ENCODE measurements at regions not wholly inside any gene's neighbourhood (a gene's known extent, or its start where the extent isn't known, plus 50 kb on each side); places are given as distances from the start of the nearest gene placed in this dataset.

DNA sequence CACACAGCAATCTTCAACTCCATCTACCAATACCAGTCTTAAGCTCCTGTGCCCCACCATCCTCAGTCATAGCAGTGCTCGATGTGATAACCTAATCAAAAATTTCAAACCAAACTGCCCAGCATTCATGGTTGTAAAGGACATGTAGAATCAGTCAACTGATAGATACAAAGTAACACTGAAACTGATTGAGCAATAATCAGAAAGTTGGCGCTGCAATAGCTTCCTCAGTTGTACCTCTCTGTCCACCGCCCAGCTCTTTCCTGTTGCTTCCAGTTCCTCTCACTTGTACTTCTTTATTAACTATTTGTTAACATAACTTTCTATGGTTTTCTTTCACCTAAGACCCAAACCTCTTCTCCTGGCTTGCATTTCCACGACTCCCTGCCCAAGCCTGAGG is 745.7 kb downstream of the PDCD6IP start:
- Histone ChIP-seq H3K27ac (ENCODE audit: insufficient read depth in 1 of 2, low read depth in 1 of 2, low read length in 2 of 2, poor library complexity in 1 of 2, severe bottlenecking in 2 of 2) (no peak overlapping the region), H3K9me3 (ENCODE audit: control extremely low read depth in 1 of 5, control insufficient read depth in 4 of 5, insufficient read depth in 2 of 5, low read depth in 1 of 5, low read length in 4 of 5) (no peaks in the 10 kb centered on the region), H3K4me3 (ENCODE audit: control insufficient read depth in 1 of 7, extremely low read depth in 1 of 7, insufficient read depth in 4 of 7, low read depth in 2 of 7, low read length in 6 of 7) (no peak overlapping the region), H3K27me3 (replicated peaks in 2 of 5; ENCODE audit: control insufficient read depth in 4 of 5, insufficient read depth in 5 of 5, low read length in 4 of 5) (no peaks in the 10 kb centered on the region), H3K4me1 (ENCODE audit: control extremely low read depth in 1 of 4, control insufficient read depth in 4 of 4, insufficient read depth in 4 of 4, low read length in 3 of 4) (no peaks in the 10 kb centered on the region), H3K36me3 (ENCODE audit: control insufficient read depth in 4 of 4, insufficient read depth in 4 of 4, low read length in 3 of 4) (no peaks in the 10 kb centered on the region)
- WGBS (ENCODE audit: insufficient coverage): 96% methylated on average over 3 of the region's 4 CpGs
- no peak for DNase-seq
- ChIA-PET POLR2A (no interaction called here), CTCF (no interaction called here)

DNA sequence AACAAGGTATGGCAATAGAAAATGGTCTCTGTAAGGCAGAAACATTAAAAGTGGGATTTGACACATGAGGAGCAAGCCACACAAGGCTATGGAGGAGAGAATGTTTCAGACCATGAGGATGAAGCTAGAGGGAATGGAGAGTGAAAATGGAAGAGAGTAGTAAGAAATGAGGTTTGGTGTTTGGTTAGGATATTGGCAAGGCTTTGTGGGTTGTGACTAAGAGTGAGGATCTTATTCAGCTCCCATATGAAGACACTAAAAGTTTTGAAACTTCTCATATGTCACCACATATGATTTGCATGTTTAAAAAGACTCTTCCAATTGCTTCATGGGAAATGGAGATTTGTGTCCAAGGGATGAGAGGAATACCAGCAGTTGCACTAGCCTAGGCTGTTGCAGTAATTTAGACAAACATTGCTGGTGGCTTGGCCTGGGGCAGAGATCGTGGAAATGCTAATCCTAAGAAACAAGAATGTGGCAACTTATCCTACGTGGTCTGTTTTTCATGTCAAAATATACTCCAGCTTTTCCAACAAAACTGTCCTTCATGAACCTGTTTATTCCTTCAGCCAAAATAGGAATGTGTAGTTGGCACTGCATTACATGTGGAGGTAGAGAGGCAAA is 749.0 kb downstream of the PDCD6IP start:
- no peak for DNase-seq
- no peaks in the 10 kb centered on the region for H3K27me3 ChIP-seq (replicated peaks in 2 of 5; ENCODE audit: control insufficient read depth in 4 of 5, insufficient read depth in 5 of 5, low read length in 4 of 5)
- no peak overlapping the region for H3K27ac ChIP-seq (ENCODE audit: insufficient read depth in 1 of 2, low read depth in 1 of 2, low read length in 2 of 2, poor library complexity in 1 of 2, severe bottlenecking in 2 of 2)
- 100% methylated on average over 2 of the region's 2 CpGs for WGBS (ENCODE audit: insufficient coverage)
- POLR2A ChIA-PET: no interaction called here
- H3K4me1 ChIP-seq (ENCODE audit: control extremely low read depth in 1 of 4, control insufficient read depth in 4 of 4, insufficient read depth in 4 of 4, low read length in 3 of 4): no peaks in the 10 kb centered on the region
- no peak overlapping the region for H3K4me3 ChIP-seq (ENCODE audit: control insufficient read depth in 1 of 7, extremely low read depth in 1 of 7, insufficient read depth in 4 of 7, low read depth in 2 of 7, low read length in 6 of 7)
- no peaks in the 10 kb centered on the region for H3K36me3 ChIP-seq (ENCODE audit: control insufficient read depth in 4 of 4, insufficient read depth in 4 of 4, low read length in 3 of 4)
- H3K9me3 ChIP-seq (ENCODE audit: control extremely low read depth in 1 of 5, control insufficient read depth in 4 of 5, insufficient read depth in 2 of 5, low read depth in 1 of 5, low read length in 4 of 5): no peaks in the 10 kb centered on the region
- CTCF ChIA-PET: no interaction called here

DNA sequence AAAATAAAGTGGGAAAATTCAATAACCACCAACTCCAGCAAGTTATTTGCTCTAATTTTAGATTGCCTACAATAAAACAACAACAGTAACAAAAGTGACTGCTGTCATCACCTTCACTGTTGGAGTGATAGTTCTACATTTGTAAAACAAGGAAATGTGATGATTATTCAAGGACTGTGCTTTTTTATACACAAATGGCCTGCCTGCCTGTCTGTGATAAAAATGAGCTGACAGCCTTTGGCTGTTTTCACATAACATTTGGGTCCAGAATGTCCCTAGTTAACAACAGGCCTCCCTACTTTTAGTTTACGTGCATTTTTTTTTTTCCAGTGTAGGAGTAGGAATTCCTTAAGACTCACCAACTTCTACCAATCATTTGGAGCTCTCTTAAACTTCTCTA is 768.8 kb downstream of the PDCD6IP start:
- ChIA-PET CTCF (no interaction called here), POLR2A (no interaction called here)
- H3K27me3 ChIP-seq (replicated peaks in 2 of 5; ENCODE audit: control insufficient read depth in 4 of 5, insufficient read depth in 5 of 5, low read length in 4 of 5): no peaks in the 10 kb centered on the region
- WGBS (ENCODE audit: insufficient coverage): no CpG with 5 or more reads among the region's 1 CpG
- peaks cover 0 to 11% (median 0%) of the 10 kb centered on the region in 5 experiments for H3K9me3 ChIP-seq (ENCODE audit: control extremely low read depth in 1 of 5, control insufficient read depth in 4 of 5, insufficient read depth in 2 of 5, low read depth in 1 of 5, low read length in 4 of 5)
- H3K36me3 ChIP-seq (ENCODE audit: control insufficient read depth in 4 of 4, insufficient read depth in 4 of 4, low read length in 3 of 4): no peaks in the 10 kb centered on the region
- no peak for DNase-seq
- H3K4me1 ChIP-seq (ENCODE audit: control extremely low read depth in 1 of 4, control insufficient read depth in 4 of 4, insufficient read depth in 4 of 4, low read length in 3 of 4): no peaks in the 10 kb centered on the region
- H3K27ac ChIP-seq (ENCODE audit: insufficient read depth in 1 of 2, low read depth in 1 of 2, low read length in 2 of 2, poor library complexity in 1 of 2, severe bottlenecking in 2 of 2): no peak overlapping the region
- no peak overlapping the region for H3K4me3 ChIP-seq (ENCODE audit: control insufficient read depth in 1 of 7, extremely low read depth in 1 of 7, insufficient read depth in 4 of 7, low read depth in 2 of 7, low read length in 6 of 7)

DNA sequence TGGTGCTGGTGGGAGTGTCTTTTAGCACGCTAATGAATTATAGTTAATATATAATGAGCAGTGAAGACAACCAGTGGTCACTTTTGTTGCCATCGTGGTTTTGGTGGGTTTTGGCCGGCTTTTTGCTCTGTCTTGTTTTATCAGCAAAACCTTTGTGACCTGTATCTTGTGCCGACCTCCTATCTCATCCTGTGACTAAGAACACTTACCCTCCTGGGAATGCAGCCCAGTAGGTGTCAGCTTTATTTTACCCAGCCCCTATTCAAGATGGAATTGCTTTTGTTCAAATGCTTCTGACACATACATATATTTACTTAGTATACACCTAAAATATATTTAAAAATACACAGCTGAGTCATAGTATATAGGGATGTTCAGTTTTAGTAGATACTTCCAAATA is 770.3 kb downstream of the PDCD6IP start:
- H3K36me3 ChIP-seq (ENCODE audit: control insufficient read depth in 4 of 4, insufficient read depth in 4 of 4, low read length in 3 of 4): no peaks in the 10 kb centered on the region
- 93% methylated on average over 3 of the region's 4 CpGs for WGBS (ENCODE audit: insufficient coverage)
- no peak for DNase-seq
- H3K4me3 ChIP-seq (ENCODE audit: control insufficient read depth in 1 of 7, extremely low read depth in 1 of 7, insufficient read depth in 4 of 7, low read depth in 2 of 7, low read length in 6 of 7): no peak overlapping the region
- no peak overlapping the region for H3K27ac ChIP-seq (ENCODE audit: insufficient read depth in 1 of 2, low read depth in 1 of 2, low read length in 2 of 2, poor library complexity in 1 of 2, severe bottlenecking in 2 of 2)
- CTCF ChIA-PET: no interaction called here
- H3K4me1 ChIP-seq (ENCODE audit: control extremely low read depth in 1 of 4, control insufficient read depth in 4 of 4, insufficient read depth in 4 of 4, low read length in 3 of 4): no peaks in the 10 kb centered on the region
- H3K9me3 ChIP-seq (ENCODE audit: control extremely low read depth in 1 of 5, control insufficient read depth in 4 of 5, insufficient read depth in 2 of 5, low read depth in 1 of 5, low read length in 4 of 5): peaks cover 0 to 6% (median 0%) of the 10 kb centered on the region in 5 experiments
- POLR2A ChIA-PET: no interaction called here
- no peaks in the 10 kb centered on the region for H3K27me3 ChIP-seq (replicated peaks in 2 of 5; ENCODE audit: control insufficient read depth in 4 of 5, insufficient read depth in 5 of 5, low read length in 4 of 5)

DNA sequence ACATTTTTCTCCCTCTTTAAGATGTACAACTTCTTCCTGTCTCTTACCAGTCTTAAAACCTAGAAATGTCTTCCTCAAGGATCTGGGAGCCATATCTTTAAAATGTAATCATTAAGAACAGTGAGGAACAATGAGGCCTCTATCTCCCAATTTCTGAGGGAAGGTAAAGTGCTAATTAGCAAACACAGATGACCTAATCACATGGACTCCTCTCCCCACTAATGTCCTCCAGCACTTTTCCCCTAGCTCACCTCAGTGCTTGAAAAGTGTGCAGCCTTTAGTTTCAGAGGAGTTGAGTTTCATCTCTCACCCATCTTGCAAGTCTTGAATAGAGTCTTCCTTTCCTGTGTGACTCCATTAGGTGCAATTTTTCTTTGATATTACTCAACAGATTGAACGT is 771.0 kb downstream of the PDCD6IP start:
- H3K27me3 ChIP-seq (replicated peaks in 2 of 5; ENCODE audit: control insufficient read depth in 4 of 5, insufficient read depth in 5 of 5, low read length in 4 of 5): no peaks in the 10 kb centered on the region
- no peaks in the 10 kb centered on the region for H3K4me1 ChIP-seq (ENCODE audit: control extremely low read depth in 1 of 4, control insufficient read depth in 4 of 4, insufficient read depth in 4 of 4, low read length in 3 of 4)
- H3K36me3 ChIP-seq (ENCODE audit: control insufficient read depth in 4 of 4, insufficient read depth in 4 of 4, low read length in 3 of 4): no peaks in the 10 kb centered on the region
- peaks cover 0 to 6% (median 0%) of the 10 kb centered on the region in 5 experiments for H3K9me3 ChIP-seq (ENCODE audit: control extremely low read depth in 1 of 5, control insufficient read depth in 4 of 5, insufficient read depth in 2 of 5, low read depth in 1 of 5, low read length in 4 of 5)
- ChIA-PET POLR2A (no interaction called here), CTCF (no interaction called here)
- H3K4me3 ChIP-seq (ENCODE audit: control insufficient read depth in 1 of 7, extremely low read depth in 1 of 7, insufficient read depth in 4 of 7, low read depth in 2 of 7, low read length in 6 of 7): no peak overlapping the region
- no CpG with 5 or more reads among the region's 1 CpG for WGBS (ENCODE audit: insufficient coverage)
- no peak for DNase-seq
- H3K27ac ChIP-seq (ENCODE audit: insufficient read depth in 1 of 2, low read depth in 1 of 2, low read length in 2 of 2, poor library complexity in 1 of 2, severe bottlenecking in 2 of 2): no peak overlapping the region

DNA sequence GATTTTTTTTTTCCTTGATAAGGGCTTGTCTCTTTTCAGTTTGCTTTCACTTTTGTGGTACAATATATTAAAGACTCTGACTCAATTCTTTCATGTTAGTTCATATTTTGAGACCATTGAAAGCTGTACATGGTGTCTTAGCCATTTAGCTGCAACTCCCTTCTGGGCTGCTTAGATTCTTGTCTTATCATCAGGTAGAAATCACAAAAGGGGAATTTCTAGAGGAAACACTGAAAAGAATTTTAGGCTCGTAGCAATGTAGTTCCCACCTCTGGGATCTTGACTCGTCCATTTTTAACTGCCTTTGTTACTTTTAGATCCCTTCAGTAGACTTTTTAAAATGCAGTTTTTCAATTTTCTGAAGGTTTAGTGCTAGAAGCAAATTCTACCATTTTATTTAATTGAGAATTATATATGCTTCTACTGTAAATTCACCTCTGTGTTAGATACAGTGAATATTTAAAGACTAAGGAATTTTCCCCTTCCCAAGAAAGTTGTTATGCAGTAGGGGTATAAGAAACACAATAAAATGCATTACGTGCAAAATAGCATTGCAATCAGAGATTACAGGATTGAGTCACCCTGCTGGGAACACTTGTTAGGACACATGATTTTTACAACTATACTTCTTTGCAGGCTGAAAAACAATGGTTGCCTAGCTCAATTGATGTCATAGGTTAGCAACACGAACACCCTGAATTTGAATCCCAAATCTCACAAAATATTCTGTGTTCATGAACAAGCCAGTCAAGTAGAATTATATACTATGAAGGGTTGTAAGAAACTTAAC is 772.7 kb downstream of the PDCD6IP start:
- DNase-seq: no peak
- H3K36me3 ChIP-seq (ENCODE audit: control insufficient read depth in 4 of 4, insufficient read depth in 4 of 4, low read length in 3 of 4): no peaks in the 10 kb centered on the region
- no peaks in the 10 kb centered on the region for H3K27me3 ChIP-seq (replicated peaks in 2 of 5; ENCODE audit: control insufficient read depth in 4 of 5, insufficient read depth in 5 of 5, low read length in 4 of 5)
- WGBS (ENCODE audit: insufficient coverage): 100% methylated on average over 2 of the region's 4 CpGs
- POLR2A ChIA-PET: no interaction called here
- no peak overlapping the region for H3K4me3 ChIP-seq (ENCODE audit: control insufficient read depth in 1 of 7, extremely low read depth in 1 of 7, insufficient read depth in 4 of 7, low read depth in 2 of 7, low read length in 6 of 7)
- H3K27ac ChIP-seq (ENCODE audit: insufficient read depth in 1 of 2, low read depth in 1 of 2, low read length in 2 of 2, poor library complexity in 1 of 2, severe bottlenecking in 2 of 2): no peak overlapping the region
- CTCF ChIA-PET: no interaction called here
- H3K4me1 ChIP-seq (ENCODE audit: control extremely low read depth in 1 of 4, control insufficient read depth in 4 of 4, insufficient read depth in 4 of 4, low read length in 3 of 4): no peaks in the 10 kb centered on the region
- peaks cover 0 to under 1% (median 0%) of the 10 kb centered on the region in 5 experiments for H3K9me3 ChIP-seq (ENCODE audit: control extremely low read depth in 1 of 5, control insufficient read depth in 4 of 5, insufficient read depth in 2 of 5, low read depth in 1 of 5, low read length in 4 of 5)

DNA sequence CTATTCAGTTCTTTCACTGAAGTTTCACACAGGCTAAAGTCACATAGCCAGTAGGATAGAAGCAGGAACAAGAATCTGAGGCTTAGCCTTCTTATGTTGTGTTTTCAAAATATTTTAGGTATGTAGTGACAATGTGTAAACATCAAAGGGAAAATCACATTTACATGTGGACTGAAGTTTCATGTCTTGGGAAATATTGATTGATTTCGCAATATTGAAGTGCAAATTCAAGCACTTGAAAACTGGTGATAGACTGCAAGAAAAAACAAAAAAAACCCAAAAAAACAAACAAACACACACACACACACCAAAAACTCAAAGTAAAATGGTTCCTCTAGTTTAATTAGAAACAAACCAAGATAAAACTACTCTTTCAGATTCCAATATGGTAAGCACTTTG is 773.3 kb downstream of the PDCD6IP start:
- no peaks in the 10 kb centered on the region for H3K36me3 ChIP-seq (ENCODE audit: control insufficient read depth in 4 of 4, insufficient read depth in 4 of 4, low read length in 3 of 4)
- no peak overlapping the region for H3K27ac ChIP-seq (ENCODE audit: insufficient read depth in 1 of 2, low read depth in 1 of 2, low read length in 2 of 2, poor library complexity in 1 of 2, severe bottlenecking in 2 of 2)
- no CpG with 5 or more reads among the region's 1 CpG for WGBS (ENCODE audit: insufficient coverage)
- H3K27me3 ChIP-seq (replicated peaks in 2 of 5; ENCODE audit: control insufficient read depth in 4 of 5, insufficient read depth in 5 of 5, low read length in 4 of 5): no peaks in the 10 kb centered on the region
- H3K4me1 ChIP-seq (ENCODE audit: control extremely low read depth in 1 of 4, control insufficient read depth in 4 of 4, insufficient read depth in 4 of 4, low read length in 3 of 4): no peaks in the 10 kb centered on the region
- ChIA-PET CTCF (no interaction called here), POLR2A (no interaction called here)
- H3K4me3 ChIP-seq (ENCODE audit: control insufficient read depth in 1 of 7, extremely low read depth in 1 of 7, insufficient read depth in 4 of 7, low read depth in 2 of 7, low read length in 6 of 7): no peak overlapping the region
- no peak for DNase-seq
- H3K9me3 ChIP-seq (ENCODE audit: control extremely low read depth in 1 of 5, control insufficient read depth in 4 of 5, insufficient read depth in 2 of 5, low read depth in 1 of 5, low read length in 4 of 5): no peaks in the 10 kb centered on the region
